Prostate gland (tissue), 2 donors: ENCODE measurements at regions not wholly inside any gene's neighbourhood (a gene's known extent, or its start where the extent isn't known, plus 50 kb on each side); places are given as distances from the start of the nearest gene placed in this dataset.

ENCODE experiments used
- CTCF ChIP-seq, 4 experiments: fragments of 200-600 bp in 2 of 4; fragments of 450-650 bp in 2 of 4; sonication (generic) in 2 of 4; IDR thresholded peaks; 1 replicate in 3 of 4; 2 replicates in 1 of 4; pipeline ENCODE4 v1.5.1; 2016 to 2019; ENCODE audit warnings: antibody characterized with exemption in 4 of 4, mild to moderate bottlenecking in 2 of 4, moderate library complexity in 2 of 4
- POLR2A ChIP-seq: fragments of 450-650 bp; IDR thresholded peaks from one replicate; pipeline ENCODE4 v1.6.1; 2016; ENCODE audit warnings: antibody characterized with exemption, mild to moderate bottlenecking
- POLR2AphosphoS5 ChIP-seq: sonication (generic); formaldehyde crosslinking; IDR thresholded peaks from one replicate; pipeline ENCODE4 v1.6.1; 2017; ENCODE audit warnings: antibody characterized with exemption

- TF ChIP-seq POLR2A (no peak), CTCF (IDR thresholded peaks at IDR 0.05) (no peak), POLR2AphosphoS5 (no peak)
Observed at GRCh38 chr7:85995101-85995500, 648.6 kb upstream of the GRM3 start.
